ENCODE measurements at regions not wholly inside any gene's neighbourhood (a gene's known extent, or its start where the extent isn't known, plus 50 kb on each side); places are given as distances from the start of the nearest gene placed in this dataset.

DNA sequence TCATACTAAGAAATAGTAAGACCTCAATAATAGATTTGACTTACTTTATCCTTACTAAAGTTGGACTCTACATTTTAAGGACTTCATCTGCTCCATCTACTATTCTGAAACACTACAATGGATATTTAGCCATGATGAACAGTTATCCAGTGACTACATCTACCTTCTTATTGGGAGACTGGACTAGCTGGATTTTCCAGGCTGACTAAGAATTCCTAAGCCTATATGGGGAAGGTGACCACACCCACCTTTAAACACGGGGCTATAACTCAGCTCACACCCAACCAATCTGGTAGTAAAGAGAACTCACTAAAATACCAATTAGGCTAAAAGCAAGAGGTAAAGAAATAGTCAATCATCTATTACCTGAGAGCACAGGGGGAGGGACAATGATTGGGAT, 1438.4 kb downstream of the TECRL start:
- DNase-seq = no peak

DNA sequence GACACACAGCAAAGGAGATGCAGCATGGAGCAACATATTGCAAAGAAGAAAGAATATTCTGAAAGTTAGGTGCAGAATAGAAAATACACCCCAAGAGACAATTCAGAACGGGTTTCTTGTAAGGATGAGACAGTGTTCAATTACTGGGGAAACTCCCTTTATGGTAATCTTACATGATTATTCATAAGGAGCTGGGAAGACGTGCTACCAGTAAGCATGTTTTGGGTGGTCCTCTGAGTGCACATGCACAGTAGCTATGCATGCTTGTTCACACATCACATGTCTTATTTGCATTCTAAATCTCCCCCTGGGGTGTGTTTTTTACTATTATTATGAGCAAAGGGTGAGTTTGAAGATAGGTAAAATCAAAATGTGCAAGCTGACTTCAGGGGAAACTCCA, 1448.8 kb downstream of the TECRL start:
- DNase-seq = no peak

DNA sequence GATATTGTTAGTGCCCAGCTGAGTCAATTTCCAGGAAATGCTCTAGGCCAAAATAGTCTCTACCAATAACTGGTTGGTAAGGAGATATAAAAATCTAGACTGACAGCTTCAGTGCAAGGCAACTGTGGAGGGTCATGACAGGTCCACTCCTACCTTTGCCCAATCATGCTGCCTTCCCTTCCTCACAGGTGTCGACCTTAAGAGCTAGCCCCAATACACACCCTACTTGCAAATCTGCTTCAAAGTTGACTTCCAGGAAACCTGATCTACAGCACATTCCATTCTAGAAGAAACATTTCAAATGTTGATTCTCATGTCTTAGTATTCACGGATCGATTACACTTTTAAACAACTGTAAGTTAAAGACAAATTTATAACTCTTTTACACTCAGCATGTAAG, 1455.5 kb downstream of the TECRL start:
- DNase-seq = no peak

DNA sequence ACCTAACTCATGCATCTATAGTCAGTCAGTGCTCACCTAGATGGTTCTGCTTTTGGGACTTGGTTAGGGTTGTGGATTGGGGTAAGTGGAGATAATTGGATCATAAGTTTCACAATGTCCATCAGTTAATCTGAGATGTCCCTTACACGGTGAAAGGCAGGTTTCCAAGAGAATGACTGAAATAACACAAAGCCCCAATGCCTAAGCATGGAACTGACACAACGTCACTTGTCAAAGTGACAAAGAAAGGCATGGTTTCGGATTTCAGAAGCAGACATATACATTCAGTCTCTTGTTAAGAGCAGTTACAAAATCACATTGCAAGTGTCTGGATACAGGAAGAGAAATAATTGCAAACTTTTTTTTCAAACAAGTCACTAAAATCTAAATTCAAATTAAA, 1456.9 kb downstream of the TECRL start:
- DNase-seq = no peak

DNA sequence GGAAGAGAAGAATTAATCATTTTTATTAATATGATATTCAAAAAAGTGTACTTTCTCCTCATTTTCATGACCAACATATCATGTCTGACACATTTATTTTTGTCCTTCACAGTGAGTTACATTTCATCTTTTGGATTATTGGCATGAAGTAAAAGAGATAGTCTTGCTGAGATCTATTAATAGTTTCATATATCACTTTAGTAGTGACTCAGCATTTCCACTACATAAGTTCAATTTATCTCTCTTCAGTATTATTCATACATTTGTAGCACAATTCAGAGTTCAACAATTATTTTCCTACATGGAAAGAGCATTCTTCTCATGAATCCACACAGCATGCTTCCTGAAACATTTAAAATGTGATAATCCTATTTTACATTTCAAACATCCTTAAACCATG, 1461.1 kb downstream of the TECRL start:
- DNase-seq = no peak

DNA sequence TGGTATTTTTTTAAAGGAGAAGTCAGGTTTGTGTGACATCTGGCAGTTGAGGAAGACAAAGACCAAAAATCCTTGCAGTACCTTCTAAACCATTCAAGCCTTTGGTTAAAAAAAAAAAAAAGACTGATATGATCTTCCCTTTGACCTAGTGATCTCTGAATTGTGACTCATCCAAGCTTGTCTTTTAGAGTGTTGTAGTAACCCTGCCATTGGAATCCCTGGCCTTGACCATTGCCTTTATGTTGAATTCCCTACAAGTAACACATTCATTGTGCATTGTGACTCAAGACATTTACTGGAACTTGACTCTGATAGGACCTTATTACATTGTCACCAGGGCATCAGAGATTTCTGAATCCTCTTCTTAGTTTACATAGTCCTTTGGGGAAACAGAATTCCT, 1469.0 kb downstream of the TECRL start:
- no peak for DNase-seq

DNA sequence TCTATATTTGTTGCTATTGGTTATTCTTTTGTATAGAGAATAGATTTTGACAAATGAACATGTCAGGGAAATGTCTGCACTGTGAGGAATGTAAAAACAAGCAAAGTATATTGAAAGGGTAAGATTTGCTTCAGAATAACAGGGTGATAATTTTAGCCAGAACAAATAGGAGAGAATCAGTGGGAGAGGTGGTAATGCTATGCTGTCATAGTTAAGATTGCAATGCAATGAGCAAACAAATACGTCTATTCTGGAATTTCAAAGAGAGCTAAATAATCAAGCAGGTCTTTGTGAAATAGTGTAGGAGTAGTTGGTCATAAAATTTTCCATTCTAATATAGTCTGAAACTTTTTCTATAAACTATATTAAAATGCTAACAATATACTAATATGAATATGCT, 1478.4 kb downstream of the TECRL start:
- DNase-seq = no peak

DNA sequence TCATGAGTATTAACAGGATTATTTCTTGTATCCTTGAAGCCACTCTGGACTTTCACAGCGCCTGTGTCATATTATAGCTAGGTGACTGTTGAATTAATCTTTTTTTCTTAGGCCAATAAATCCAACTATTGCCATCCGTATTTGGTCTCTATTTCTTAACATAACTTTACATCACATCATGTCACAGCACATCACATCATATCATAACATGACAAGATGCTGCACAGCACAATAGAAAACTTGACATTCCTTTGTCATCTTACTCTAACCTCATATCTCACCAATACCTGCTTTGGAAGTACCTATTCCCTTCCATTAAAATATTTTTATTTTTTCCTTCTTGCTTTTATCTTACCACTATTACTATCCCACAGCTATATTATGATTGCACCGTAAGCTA, 1480.8 kb downstream of the TECRL start:
- no peak for DNase-seq

DNA sequence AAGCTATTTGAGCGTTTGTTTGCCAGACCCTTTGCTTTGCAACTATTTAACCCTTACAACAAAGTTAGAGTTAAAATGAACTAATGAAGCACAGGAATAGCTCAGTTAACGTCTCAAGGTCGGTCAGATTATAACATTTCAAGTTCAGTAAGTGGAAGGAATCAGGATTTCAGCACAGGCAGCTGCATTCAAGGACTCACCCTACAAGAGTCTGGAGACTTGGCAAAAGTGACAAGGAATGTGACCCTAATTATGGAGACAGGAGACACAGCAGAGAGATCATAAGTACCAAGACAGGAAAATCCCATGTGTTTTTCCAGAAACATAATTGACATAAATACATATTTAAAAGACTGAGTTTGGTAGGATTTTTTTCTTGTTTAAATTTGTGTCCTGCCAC, 1481.7 kb downstream of the TECRL start:
- no peak for DNase-seq

DNA sequence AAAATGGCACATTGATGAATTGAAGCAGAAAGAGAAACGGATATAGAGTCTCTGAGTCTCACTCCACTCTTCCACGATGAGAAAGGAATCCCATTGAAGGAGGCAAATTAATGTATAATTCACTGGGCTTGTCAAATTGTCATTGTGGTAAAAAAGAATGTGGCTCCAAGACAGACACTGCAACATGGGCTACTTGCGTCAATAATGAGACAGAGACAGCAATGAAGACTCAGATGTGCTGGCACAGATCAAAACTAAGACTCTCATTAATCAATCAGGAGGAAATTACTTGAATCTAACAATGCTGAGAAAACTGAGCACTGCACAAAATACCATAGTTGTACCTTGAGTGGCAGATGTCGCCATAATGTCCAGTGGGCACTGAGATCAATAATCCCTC, 1485.5 kb downstream of the TECRL start:
- DNase-seq = no peak

DNA sequence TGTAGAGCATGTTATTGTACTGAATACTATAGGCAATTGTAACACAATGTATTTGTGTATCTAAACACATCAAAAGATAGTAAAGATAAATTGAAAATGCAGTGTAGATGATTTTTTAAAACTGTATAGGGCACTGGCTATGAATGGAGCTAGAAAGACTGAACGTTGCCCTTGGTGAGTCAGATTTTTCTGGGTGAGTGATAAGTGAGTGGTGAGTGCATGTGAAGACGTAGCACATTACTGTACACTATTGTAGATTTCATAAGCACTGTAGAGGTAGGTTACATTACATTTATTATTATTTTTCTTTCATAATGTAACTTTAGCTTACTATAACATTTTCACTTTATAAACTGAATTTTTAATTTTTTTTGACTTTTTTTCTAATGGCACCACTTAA, 1491.6 kb downstream of the TECRL start:
- DNase-seq = no peak

DNA sequence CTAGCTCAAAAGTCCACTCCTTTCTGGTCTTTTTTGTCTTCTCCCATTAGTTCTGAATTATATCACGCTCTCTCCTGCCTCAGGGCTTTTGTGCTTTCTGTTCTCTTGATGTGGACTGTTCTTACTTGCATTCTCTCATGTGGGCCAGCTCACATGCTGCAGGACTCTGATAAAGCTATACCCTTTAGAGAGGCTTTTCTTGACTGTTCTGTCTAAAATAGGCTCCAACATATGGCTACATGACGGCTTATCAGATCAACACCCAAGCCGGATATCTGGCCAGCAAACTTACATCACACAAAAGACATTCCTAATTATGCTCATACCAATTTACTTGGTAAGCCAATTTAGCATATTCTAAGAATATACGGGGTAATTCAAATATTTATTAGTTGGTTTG, 1494.5 kb downstream of the TECRL start:
- DNase-seq = no peak

DNA sequence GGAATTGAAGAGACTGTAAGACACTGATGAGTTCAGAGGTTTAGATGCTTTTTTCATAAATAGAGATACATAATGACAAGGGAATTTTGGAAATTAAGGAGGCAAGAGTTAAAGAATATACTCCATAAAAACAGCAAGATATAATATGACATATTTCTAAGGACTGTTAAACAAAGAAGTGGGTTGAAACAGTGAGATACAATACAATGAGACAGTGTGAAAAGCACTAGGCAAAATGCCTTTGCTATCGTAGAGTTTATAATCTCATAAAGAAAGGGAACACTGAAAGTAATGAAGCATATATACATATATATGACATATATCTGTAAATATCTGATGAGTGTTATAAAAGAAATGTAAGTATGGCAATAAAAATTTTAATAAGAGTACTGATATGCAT, 1496.2 kb downstream of the TECRL start:
- no peak for DNase-seq

DNA sequence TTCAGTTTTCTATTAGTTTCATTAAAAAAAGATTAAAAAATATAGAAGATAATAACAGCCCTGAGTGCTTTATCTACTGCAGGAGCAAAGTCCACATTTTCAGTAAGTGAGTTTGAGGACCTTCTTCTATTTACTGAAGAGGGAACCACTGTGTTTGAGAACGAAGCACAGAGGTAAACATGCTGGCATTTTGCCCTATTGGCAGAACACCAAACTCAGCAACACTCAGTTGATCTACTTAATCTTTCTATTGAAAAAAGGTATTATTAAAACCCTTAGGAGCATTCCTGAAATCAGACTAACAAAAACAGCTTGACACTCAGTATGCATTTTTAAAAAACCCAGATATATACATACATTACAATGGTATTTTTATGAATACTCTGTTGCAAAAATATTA, 1496.7 kb downstream of the TECRL start:
- no peak for DNase-seq

DNA sequence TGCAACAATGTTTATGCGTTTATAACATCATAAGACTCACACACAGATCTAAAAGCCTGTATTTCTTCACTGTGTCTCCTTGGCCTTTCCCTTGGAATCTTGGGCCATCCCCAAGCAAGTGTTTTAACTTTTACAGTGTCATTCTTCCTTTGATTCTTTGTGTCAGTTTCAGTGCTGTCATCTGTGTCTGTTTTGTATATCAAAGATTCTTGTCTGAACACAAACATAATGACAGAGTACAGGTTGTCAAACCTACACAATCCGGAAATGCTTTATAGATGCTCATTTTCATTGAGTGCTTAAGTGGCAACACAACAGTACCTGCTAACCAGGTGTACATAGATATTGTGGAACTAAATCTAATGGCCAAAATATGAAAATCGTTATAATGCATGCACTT, 1500.0 kb downstream of the TECRL start:
- no peak for DNase-seq

DNA sequence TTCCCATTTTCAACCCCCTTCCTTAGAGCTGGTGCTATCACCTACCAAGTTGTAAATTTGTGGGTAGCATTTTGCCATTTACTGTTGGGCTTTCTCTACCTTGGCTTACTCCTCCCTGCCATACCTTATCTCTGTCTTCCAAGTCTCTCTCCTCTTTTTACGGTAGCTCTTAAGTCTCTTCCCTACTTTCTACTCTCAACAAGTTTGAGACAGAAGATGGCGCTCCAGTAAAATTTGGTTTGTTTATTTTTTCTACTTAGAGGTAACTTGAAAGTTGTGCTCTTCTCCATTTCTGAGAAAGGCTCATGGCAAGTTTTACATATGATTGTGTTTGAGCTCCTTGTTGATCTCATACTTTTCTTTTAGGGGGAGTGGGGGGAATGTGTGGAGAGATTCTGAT, 1508.1 kb downstream of the TECRL start:
- DNase-seq = no peak

DNA sequence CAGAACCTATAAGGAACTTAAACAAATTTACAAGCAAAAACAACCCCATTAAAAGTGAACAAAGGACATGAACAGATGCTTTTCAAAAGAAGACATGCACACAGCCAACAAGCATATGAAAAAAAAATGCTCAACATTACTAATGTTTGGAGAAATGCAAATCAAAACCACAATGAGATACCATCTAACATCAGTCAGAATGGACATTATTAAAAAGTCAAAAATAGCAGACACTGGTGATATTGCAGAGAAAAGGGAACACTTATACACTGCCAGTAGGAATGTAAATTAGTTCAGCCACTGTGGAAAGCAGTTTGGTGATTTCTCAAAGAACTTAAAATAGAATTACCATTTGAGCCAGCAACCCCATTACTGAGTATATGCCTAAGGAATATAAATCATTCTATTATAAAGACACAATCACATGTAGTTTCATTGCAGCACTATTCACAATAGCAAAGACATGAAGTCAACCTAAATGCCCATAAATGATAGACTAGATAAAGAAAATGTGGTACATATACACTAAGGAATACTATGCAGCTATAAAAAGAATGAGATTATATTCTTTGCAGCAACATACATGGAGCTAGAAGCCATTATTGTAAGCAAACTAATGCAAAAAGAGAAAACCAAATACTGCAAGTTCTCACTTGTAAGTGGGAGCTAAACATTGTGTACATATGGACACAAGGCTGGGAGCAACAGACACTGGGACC, 1509.4 kb downstream of the TECRL start:
- DNase-seq = no peak

DNA sequence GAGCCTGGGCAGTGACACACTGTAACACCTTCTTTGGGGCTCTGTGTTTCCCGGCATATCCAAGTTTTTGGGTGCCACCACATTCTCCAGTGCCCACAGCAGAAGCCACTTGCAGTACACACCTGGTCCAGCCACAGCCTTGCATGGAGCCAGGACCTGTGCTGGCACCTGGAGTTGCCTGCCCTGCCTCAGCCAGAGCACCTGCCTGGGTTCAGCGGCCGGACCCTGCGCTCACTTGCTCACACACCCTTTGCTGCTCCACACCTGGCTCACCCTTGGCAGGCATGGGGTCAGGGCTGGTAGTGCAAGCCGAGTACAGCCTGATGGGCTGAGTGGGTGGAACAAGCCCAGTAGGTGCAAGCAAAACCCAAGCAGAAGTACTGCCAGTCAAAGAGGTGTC, 1511.1 kb downstream of the TECRL start:
- DNase-seq = no peak

DNA sequence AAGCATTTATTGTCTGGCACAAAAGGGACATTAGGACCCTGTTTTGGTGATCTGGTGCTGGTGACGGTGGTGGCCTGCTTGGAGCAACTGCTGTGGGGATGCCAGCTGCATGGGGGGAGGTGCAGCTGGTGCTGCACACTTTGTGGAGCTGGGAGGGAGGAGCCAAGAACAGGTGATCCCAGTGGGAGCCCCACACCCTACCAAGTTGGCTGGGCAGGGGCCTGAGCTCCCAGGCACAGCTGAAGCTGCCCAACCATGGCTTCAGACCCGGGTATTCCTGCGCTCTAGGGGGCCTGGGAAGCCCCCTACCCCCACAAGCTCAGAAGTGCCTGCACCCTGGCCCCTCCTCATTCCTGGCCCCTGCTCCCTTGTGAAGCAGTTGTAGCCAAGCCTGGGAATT, 1512.5 kb downstream of the TECRL start:
- no peak for DNase-seq

DNA sequence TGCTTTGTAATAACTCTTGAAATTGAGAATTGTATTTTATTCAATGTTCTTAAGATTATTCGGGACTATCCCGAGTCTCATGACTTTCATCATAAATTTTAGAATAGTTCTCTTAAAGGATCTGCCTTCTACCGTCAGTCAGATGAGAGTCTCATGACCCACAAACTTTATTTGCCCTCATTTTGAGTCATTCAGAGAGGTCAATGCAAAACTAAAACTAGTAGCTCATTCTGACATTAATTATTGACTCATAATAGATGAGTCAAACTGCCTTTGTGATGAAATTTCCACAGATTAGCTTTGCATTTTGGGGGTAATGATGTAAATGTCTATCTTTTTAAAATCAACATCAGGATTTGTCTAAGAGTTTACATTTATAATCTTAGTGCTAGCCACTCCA, 1527.3 kb downstream of the TECRL start:
- DNase-seq = no peak

DNA sequence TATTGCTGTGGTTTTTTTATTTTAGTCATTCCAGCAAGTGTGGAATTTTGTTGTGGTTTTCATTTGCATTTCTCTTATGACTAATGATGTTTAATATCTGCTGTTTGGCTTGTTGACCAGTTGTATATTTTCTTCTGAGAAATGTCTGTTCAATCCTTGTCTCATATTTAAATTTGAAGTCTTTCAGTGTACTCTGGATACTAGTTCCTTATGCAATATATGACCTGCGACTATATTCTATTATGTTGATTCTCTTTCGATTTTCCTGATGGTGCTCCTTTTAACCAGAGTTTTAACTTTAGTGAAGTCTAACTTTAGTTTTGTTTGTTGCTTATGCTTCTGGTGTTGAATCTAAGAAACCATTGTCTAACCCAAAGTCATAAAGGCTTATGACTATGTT, 1528.0 kb downstream of the TECRL start:
- no peak for DNase-seq

DNA sequence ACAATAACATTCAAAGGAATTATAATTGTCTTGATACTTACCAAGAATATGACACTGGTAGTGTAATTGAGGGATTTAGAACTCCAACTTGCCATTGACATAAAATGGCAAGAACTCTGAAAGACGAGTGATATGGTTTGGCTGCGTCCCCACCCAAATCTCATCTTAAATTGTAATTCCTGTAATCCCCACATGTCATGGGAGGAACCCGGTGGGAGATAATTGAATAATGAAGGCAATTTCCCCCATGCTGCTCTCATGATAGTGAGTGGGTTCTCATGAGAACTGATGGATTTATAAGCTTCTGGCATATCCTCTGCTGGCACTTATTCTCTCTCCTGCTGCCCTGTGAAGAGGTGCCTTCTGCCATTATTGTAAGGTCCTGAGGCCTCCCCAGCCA, 1536.4 kb downstream of the TECRL start:
- DNase-seq = no peak

DNA sequence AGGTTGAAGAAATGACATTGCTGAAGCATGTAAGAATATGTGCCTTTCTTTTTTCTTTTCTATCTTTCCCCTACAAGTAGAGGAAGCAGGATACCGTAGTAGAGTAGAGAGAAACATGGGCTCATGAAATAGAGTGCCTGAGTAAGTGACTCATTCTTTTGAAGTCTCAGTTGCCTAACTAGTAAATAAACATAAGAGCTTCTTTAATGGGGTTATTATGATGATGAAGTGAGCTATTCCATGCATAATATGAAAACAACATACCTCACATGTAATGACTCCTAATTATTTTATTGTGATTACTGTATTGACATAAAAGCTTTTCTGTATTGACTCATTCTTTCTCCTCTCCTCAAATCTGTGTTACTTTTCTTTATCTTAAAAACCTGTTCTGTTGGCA, 1538.2 kb downstream of the TECRL start:
- DNase-seq = no peak

DNA sequence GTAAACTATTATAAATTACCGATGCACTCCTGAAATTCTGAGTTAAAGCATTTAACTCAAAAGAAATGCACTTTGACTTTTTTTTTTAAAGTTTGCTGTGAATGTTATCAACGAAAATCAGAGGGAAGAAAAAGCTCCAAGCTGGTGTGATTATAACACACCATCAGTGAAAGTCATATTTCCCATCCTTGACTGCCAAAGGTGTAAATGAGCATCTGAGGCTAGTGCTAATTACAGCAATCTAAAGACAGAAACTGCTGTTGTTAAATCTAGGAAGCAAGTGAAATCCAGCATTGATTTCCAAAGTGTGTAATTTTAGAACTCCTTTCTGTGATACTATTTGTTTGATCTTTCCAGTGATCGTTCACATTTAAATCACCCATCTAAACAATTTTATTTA, 1538.8 kb downstream of the TECRL start:
- no peak for DNase-seq

DNA sequence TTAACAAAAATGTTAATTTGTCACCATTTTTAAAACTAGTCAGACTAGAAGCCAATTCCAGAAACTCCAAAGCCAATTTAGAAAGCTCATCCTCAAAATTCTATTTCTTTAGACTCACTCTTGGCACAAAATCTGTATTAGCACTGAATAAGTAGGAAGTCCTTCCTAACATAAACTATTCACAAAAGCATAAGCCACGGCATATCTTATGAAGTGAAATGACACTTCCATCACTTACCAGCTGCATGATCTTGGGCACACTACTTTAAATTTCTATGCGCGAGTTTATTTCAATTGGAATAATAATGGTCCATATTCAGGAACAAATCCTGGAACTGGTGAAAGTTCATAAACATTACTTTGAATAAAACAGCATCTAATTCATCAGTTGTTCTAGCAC, 1544.0 kb downstream of the TECRL start:
- DNase-seq = no peak

DNA sequence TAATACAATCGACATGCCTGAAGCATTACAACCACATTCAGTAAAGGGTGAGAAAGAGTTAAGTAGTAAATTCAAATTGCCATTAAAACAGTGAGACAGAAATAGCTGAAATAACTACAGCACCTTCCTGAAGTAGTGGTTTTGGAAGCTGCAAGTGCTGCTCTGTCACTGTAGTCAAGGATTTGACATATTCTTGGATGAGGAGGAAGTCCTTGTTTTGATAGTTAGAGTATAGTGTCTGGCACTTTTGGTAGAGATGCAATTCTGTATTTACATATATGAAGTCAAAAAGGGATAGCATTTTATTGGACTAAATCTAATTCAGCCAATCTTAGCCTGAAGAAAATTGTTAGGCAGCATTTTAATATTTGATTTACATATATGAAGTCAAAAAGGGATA, 1559.6 kb downstream of the TECRL start:
- DNase-seq = no peak
